ENCODE measurements at regions not wholly inside any gene's neighbourhood (a gene's known extent, or its start where the extent isn't known, plus 50 kb on each side); places are given as distances from the start of the nearest gene placed in this dataset.
"Not testable (repeated sequence)": the region's sequence is repeated elsewhere in the genome, so short reads cannot be mapped to it uniquely, and the experiment has no call there.

DNA sequence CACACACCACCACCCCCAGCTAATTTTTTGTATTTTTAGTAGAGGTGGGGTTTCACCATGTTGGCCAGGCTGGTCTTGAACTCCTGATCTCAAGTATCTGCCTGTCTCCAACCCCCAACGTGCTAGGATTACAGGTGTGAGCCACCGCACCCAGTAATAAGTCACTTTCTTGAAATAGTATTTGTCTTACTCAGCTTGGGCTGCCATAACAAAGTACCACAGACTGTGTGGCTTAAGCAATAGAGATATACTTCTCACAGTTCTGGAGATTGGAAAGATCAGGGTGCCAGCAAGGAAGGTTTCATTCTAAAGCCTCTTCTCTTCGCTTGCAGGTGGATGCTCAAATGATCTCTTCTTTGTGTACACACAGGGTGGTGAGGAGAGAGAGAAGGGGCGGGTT, 99.8 kb downstream of the ARRDC3 start:
- no peak for FAIRE-seq

DNA sequence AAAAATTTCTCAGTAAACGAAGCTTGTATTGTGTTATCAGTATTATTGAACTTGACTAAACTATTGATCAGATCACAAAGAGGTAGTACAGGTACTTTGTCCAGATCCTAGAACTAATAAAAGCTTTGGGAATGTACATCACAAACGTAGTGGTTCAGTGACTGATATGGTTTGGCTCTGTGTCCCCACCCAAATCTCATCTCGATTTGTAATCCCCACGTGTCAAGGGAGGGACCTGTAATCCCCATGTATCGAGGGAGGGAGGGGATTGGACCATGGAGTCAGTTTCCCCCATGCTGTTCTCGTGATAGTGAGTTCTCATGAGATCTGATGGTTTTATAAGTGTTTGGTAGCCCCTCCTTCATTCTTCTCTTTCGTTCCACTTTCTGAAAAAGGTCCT, 100.9 kb downstream of the ARRDC3 start:
- no peak for FAIRE-seq

DNA sequence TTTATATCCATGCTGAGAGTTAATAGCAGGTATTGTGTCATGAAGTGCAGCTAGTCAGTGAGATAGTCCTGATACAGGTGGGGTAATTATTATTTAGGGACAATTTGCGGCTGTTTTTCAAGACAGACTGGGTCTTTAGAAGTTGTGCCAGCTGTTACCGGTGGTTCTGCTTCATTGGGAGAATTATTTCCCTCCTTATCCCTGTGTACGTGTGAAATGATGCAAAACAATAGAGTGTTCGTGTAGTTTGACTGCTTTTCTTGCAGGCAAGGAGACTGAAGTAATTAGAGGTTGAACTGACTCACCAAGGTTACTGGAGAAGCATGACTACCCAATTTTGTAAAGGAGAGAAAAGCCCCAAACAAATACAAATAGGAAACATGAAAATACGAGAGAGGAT, 101.7 kb downstream of the ARRDC3 start:
- peak; percentile 74 for FAIRE-seq

DNA sequence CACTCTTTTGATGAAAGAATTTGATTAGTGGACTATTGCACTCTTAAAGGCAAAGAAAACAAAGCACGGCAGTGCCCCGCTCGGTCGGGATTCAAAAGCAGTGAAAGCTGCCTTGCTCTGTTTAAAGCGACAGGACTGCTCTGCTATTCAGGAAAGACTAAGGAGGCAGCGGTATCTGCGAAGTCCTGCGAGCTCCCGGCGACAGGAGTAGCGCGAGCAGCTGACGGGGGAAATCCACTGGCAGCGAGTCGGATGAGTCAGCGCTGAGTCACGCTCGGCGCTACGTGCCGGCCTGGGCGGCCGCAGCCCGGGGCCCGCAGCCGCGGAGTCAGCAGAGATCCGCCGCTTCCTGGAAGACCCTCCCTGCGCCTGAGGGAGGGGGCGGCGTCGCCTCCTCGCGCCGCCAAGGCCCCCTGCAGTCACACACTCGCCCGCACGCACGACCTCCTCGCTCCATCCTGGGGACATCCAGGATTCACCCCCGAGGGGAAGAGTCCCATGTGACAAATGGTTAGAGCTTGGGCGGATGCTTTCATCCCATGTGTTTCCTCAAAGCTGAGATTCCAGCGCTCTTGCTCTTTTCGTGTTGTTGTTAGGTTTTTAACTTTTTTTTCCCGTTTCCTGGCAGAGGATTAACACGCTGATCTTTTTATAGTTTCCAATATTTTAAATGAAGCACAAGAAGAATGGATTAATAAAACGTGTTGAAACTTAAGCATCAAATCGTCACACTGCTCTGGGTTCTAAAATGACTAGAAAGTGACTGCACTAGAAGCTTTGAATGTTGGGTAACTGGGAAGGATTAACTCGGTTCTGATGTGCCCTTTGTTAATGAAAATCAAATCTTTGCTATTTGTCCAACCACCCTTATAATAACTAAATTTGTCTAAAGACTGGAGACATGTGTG, 102.5 kb downstream of the ARRDC3 start:
- FAIRE-seq: peak; percentile 76

DNA sequence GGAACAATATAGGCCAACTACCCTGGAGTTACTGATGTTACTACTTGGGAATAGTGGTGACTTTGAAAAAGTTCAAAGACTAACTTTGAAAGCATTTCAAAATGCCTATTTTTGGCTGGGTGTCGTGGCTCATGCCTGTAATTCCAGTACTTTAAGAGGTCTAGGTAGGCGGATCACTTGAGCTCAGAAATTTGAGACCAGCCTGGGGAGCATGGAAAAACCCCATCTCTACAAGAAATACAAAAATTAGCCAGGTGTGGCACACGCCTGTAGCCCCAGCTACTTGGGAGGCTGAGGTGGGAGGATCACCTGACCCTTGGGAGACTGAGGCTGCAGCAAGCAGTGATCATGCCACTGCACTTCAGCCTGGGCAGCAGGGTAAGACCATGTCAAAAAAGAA, 105.3 kb downstream of the ARRDC3 start:
- no peak for FAIRE-seq

DNA sequence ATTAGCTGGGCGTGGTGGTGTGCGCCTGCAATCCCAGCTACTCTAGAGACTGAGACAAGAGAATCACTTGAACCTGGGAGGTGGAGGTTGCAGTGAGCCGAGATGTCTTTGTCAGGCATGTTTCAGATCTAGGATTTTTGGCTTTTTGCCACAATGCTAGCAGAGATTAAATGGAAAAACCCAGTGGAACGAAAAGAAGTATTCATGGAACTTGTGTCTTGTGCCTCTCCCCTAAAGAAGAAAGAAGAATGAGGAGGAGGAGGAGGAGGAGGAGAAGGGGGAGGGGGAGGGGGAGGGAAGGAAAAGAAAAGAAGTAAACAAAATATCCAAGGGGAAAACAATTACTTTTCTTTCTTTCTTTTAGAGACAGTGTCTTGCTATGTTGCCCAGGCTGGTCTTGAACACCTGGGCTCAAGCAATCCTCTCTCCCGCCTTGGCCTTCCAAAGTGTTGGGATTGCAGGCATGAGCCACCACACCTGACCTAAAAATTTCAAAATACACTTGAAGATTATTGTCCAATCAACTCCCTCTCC, 106.0 kb downstream of the ARRDC3 start:
- FAIRE-seq: no peak

DNA sequence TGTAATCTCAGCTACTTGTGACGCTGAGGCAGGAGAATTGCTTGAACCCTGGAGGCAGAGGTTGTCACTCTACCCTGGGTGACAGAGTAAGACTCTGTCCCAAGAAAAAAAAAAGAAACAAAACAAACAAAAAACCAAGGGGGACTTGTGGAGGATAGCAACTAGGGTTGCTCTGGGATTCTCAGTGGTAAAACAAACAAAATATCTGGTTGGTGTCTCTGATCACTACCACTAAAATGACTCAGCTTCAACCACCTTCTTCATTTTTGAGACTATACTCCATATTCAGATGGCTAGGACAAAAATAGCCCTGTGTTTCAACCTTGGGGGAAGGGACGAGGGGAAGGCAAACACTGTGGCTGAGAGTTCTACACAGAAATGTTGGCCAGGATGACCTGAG, 110.3 kb downstream of the ARRDC3 start:
- FAIRE-seq: no peak

DNA sequence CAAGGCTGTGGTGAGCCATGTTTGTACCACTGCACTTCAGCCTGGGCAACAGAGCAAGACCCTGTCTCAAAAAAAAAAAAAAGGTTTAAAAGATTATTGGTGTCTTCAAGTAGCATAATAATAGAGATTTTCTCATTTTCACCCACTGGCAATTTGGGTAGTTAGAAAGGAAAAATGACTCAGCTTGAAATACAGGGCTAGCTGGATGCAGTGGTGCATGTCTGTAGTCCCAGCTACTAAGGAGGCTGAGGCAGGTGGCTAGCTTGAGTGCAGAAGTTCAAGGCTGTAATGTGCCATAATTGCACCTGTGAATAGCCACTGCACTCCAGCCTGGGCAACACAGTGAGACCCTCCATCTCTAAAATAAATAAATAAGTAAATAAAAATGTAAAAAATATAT, 111.1 kb downstream of the ARRDC3 start:
- no peak for FAIRE-seq

DNA sequence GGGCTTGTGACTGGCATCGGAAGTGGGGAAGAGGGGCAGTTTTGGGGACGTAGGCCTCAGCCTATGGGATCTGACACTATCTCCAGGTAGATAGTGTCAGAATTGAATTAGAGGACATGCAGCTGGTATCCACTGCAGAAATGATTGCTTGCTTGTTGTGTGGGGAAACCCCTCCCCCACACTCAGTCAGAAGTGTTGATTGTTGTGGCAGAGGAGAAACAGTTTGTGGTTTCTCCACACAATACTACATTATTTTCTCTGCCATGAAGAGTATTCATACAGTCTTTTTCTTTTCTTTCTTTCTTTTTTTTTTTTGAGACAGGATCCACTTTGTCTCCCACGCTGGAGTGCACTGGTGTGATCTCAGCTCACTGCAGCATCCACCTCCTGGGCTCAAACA, 113.9 kb downstream of the ARRDC3 start:
- FAIRE-seq: no peak

DNA sequence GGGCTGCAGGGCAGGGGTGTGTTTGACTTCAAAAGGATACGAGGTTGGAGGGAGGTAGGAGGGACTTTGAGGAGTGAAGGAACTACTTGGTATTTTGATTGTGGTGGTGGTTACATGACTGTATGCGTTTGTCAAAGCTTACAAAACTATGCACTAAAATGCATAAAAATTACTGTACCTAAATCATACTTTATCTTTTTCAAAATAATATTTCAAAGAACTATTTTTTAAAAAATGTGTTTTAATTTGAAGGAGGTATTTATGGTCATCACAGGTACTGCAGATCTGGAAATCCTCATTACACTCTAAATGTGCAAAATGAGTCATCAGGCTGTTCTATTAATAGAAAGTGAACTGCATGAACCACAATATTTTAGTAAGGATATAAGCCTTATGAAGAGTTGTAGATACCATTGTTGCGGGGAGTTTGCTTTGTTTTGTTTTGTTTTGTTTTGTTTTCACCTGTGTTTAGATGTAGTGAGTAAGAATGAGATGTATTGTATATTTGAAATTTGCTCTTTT, 116.9 kb downstream of the ARRDC3 start:
- no peak for FAIRE-seq

DNA sequence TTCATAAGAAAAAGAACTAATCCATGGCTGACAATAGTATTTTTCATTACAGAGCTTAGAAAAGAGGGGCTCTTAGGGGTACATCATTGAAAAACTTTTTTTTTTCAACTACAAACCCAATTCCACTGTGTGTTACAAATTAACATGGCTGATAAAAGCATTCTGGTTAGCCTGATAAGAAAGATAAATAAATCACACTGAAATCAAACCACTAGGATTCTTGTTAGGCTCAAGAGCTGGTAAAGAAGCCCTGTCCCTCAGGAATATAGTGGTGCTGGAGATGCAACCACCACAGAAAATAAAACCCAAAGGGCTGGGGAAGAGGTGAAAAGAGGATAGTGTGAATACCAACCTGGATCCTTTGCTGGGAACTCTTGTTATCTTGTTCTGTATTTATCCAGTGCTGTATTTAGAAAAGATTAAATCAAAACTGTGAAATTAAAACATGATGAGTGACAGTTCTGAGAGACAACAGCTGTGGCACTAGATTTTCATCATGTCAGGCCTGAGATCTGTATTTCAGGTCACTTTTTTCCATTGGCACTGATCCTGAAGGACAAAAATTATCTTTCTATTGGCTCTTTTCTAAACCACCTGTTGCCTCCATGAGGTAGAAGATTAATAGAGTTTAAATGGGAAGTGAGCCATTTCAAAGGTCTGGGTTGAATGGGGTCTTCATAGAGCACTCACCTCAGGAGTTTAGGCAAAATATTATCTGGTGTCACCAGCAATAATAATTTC, 118.6 kb downstream of the ARRDC3 start:
- no peak for FAIRE-seq

DNA sequence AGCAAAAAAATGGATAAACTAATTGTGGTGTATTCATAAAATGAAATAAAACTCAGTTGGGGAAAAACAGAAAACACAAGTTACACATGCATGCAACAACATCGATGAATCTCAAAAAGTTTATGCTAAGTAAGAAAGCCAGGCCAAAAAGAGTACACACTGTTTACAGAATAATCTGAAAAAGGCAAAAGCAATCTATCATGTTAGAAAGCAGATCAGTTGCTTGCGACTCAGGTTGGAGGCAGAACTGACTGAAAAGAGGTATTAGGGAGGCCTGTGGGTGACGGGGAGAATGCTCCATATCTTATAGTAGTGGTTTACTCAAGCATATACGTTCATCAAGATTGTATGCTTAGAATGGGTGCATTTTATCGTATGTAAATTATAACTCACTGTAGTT, 119.2 kb downstream of the ARRDC3 start:
- FAIRE-seq: no peak

DNA sequence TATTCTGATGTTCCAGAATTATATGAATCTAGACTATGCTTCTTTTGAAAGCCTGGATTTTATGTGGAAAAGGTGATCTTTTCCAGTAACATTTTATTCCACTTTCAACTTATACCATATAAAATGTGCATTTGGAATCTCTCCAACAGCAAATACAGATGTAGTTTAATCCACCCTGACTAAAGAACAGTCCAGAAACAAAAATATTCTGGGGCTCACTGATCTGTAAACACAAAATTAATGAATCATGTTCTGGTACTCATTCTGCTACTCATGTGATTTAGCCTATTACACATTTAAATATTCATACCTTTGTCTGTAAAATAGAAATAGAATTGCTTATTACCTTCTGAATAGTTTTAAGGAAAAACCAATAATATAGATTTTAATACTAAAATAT, 125.8 kb downstream of the ARRDC3 start:
- FAIRE-seq: no peak

DNA sequence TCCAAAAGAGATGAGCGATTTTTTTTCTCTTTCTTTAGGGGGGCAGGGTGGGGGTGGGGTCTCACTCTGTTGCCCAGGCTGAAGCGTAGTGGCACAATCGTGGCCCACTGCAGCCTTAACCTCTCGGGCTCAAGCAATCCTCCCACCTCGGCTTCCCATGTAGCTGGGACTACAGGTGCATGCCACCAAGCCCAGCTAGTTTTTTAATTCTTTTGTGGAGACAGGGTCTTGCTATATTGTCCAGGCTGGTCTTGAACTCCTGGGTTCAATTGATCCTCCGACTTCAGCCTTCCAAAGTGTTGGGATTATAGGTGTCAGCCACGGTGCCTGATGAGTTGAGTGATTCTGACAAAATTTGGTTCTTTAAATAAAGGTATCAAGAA, 127.0 kb downstream of the ARRDC3 start:
- FAIRE-seq: no peak

DNA sequence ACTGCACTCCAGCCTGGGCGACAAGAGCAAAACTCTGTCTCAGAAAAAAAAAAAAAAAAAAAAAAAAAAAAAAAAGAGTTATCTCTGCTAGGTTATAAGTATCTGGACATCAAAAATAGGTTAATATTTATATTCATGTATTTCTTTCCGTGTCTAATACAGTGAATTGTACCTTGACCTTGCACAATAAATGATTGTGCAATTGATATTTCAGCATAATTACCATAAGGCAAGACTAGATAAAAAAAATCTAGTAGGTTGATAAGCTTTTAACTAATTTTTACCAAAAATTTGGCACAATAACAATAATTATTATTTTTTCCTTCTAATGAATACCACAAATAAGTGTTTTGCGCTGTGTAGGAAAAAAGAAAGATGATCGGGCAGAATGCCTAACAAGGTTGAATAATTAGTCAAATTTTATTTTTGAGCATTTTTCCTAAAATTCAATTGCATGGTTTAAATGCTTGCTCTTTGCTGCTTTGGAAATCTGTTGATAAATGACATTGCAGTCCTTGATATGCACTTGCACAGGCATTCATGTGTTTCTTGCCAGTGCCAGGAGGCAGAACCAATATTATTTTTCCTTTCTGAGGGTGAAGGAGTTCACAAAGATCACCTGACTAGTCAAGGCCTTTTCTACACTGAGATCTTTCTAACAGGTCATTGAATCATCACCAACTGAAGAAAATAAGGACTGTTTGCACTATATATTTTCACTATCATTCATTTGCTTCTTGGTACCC, 127.5 kb downstream of the ARRDC3 start:
- FAIRE-seq: no peak

DNA sequence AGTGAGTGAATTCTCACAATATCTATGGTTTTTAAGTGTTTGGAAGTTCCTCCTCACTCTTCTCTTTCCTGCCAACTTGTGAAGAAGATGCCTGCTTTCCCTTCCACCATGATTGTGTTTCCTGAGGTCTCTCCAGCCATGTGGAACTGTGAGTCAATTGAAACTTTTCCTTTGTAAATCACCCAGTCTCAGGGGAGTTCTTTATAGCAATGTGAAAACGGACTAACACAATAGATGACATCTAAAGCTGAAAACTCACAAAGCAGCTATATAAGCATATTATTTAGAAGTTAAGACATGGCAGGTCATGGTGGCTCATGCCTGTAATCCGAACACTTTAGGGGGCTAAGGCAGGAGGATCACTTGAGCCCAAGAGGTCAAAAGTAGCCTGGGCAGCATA, 130.2 kb downstream of the ARRDC3 start:
- FAIRE-seq: no peak

DNA sequence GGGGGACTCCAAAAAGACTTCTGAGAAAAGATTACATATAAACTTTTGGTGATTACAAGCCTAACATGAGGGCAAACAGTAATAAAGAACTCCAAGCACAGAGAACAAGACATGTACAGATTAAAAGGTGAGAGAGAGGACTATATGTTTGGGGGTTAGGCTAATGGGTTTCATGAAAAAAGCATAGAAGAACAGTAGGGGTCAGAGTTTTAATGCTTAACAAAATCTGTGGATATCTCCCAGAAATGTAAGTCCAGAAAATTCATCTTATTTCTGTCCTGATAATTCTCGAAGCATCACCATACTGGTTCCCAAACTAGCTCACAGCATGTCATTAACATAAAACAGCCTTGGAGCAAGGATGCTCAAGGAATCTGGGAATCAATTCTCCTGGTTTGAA, 137.2 kb downstream of the ARRDC3 start:
- FAIRE-seq: no peak

DNA sequence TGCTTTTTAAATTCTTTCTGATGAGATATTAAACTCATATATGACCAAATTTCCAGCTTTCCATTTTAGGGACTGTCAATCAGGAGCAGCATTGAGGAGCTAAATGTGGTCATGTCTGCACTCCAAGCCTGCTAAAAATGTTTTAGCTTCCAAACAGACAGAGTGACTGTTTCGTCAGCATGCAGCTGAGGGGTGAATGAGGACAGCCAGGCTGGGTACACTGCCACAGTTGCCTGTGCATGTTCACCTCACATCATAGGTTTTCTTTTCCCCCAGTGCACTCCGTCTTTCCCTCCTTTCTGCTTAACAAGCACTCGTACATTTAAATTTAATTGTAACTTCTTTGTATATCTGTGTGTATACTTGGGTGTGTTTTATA, 138.1 kb downstream of the ARRDC3 start:
- FAIRE-seq: no peak

DNA sequence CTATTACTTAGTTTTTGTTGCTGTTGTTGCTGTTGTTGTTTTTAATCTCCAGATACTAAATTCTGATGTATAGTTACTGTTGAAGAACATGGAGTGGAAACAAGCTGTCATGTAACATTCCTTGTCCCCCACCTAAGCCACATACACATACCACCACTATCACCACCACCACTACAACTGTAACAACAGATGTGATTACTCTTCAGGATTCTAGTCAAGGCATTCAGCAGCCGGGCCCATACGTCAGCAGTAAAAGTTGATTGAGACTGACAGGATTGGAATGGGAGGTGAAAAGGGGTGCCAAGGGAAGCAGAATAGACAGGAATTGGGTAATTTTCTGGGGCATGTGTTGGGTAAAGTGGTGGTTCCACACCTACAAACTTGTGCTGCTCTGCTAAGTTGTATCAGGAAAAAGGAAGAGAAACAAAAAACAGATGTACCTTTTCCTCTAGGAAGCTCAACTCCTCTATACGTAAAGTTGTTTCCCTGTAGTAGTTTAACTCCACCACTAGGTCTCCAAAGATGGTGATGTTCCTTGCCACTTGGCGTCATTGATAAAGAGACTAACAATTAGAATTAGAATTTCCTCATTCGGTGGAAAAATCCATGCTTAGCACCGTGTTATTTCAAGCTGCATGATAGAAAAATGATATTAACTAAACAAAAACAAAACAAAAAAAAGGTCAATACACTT, 138.6 kb downstream of the ARRDC3 start:
- no peak for FAIRE-seq

DNA sequence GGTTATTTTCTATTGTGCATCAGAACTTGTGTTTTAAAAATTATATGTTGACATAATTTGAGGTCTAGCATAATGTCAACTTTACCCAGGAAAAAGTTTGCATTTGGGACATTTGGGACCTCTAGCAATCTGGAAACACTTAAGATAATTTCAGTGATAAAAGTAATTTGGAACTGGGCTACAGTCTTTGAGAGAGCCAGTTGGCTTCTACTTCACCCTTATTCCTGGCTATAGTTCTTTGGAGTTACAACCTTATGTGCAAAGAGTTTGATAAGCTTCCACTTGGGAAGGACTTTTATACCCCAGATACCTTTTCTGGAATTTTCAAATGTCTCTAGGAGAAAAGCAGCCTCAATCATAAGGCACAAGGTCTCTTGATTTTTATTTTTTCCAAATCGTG, 139.3 kb downstream of the ARRDC3 start:
- FAIRE-seq: no peak

DNA sequence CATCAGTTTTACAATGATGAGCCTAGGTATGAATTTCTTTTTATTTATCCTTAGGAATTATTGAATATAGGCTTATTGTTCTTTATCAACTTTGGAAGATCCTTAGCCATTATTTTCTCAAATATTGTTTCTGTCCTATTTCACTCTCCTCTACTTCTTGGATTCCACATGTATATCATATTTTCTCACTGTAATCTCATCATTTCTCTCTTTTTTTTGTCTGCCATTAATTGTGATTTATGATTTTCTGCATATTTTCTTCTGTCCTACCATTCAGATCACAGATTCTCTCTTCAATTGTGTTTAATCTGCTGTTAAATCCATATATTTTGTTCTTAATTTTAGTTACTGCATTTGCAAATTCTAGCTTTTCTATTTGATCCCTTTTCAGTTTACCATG, 139.8 kb downstream of the ARRDC3 start:
- FAIRE-seq: no peak

DNA sequence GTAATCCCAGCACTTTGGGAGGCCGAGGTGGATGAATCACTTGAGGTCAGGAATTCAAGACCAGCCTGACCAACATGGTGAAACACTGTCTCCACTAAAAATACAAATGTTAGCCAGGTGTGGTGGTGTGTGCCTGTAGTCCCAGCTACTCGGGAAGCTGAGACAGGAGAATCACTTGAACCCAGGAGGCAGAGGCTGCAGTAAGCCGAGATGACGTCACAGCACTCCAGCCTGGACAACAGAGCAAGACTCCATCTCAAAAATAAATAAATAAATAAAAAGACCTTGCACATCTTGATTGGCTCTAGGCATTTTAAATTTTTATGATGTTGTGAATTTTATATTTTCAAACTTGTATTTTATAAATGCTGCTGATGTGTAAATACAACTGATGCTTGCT, 141.7 kb downstream of the ARRDC3 start:
- not testable (repeated sequence) for FAIRE-seq

DNA sequence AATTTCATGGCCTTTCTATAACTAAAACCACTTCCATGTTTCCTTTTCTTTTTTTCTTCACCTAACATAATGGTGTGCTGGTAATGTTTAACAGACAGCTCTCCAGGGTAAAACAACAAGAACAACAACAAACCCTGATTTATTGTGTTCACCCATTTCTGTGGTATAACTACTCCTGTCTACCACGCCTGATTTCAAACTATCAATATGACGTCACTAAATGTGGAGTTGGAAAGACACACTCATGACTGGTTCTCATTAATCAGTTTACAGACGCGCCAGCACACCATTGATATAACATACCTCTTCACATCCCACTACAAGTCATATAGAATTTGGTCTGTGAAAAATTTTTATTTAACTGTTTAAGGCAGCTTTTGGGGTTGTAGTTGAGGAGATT, 142.9 kb downstream of the ARRDC3 start:
- FAIRE-seq: no peak
